BJ (cell line): ENCODE measurements at regions not wholly inside any gene's neighbourhood (a gene's known extent, or its start where the extent isn't known, plus 50 kb on each side); places are given as distances from the start of the nearest gene placed in this dataset.
A peak's percentile ranks its signal among the peaks of the same experiment; 100 is the strongest.

Experiments used
- CTCF ChIA-PET: fragments of 350-600 bp; formaldehyde crosslinking; extraction: SDS; loops from one replicate; lab custom pipeline; 2021; ENCODE audit warnings: antibody characterized with exemption, inconsistent platforms; lab: Yijun Ruan, JAX
- POLR2A ChIA-PET: fragments of 300-600 bp; sonication (Branson Sonifier 250); formaldehyde crosslinking; extraction: SDS; loops from one replicate; lab custom pipeline; 2021; ENCODE audit warnings: antibody characterized with exemption; lab: Charles Lee
- DNase-seq: peaks from one replicate; pipeline ENCODE4 v3.0.0-alpha.2; 2011; ENCODE audit warnings: low read depth
- H3K27me3 ChIP-seq: 2 replicates; pipeline ENCODE4 v1.6.0; 2011; ENCODE audit warnings: low read length; ENCODE audit not compliant: control insufficient read depth, insufficient read depth
- H3K36me3 ChIP-seq: 2 replicates; pipeline ENCODE4 v1.5.1; 2011; ENCODE audit warnings: low read length; ENCODE audit not compliant: control insufficient read depth, insufficient read depth
- H3K4me3 ChIP-seq: 2 replicates; pipeline ENCODE4 v1.5.1; 2011; ENCODE audit warnings: low read depth, mild to moderate bottlenecking, control low read depth, low read length
- CTCF ChIP-seq: IDR thresholded peaks from 2 replicates; pipeline ENCODE4 v1.5.1; 2011; ENCODE audit warnings: low read depth, mild to moderate bottlenecking, control low read depth, inconsistent platforms, low read length, moderate library complexity; ENCODE audit not compliant: insufficient read depth

- no peak for TF ChIP-seq CTCF
- Histone ChIP-seq H3K27me3 (no peaks in the 10 kb centered on the region), H3K36me3 (no peaks in the 10 kb centered on the region), H3K4me3 (no peak overlapping the region)
- no peak for DNase-seq
- ChIA-PET CTCF (interaction anchor here (0.6 kb wide), 1 partner anchor 298 kb away, joined by 3 read pairs; no protein-coding TSS in a partner anchor), POLR2A (no interaction called here)
Observed at GRCh38 chrX:100120956-100121355, 289.1 kb downstream of the PCDH19 start.

GRCh38 chrX:100098660-100099375 is 311.3 kb downstream of the PCDH19 start:
- Histone ChIP-seq H3K36me3 (no peaks in the 10 kb centered on the region), H3K27me3 (no peaks in the 10 kb centered on the region), H3K4me3 (no peak overlapping the region)
- ChIA-PET CTCF (no interaction called here), POLR2A (no interaction called here)
- peak; percentile 12 for DNase-seq
- 0 out of 2 replicates have a peak, but pooled peaks have one; percentile 6 for TF ChIP-seq CTCF

GRCh38 chrX:100090931-100091330 is 319.1 kb downstream of the PCDH19 start:
- H3K27me3 ChIP-seq, result no peaks in the 10 kb centered on the region
- H3K4me3 ChIP-seq, result no peak overlapping the region
- DNase-seq, result peak; percentile 35
- ChIA-PET CTCF (interaction anchor here (1.2 kb wide), 1 partner anchor 13 kb away, joined by 3 read pairs; no protein-coding TSS in a partner anchor), POLR2A (no interaction called here)
- no peaks in the 10 kb centered on the region for H3K36me3 ChIP-seq
- no peak for TF ChIP-seq CTCF

- Histone ChIP-seq H3K27me3 (no peaks in the 10 kb centered on the region), H3K4me3 (no peak overlapping the region), H3K36me3 (no peaks in the 10 kb centered on the region)
- ChIA-PET CTCF (interaction anchor here (1.2 kb wide), 1 partner anchor 14 kb away, joined by 3 read pairs; no protein-coding TSS in a partner anchor), POLR2A (no interaction called here)
- no peak for DNase-seq
- TF ChIP-seq CTCF, result no peak
Observed at GRCh38 chrX:100089724-100090123, 320.3 kb downstream of the PCDH19 start.

- ChIA-PET CTCF (no interaction called here), POLR2A (no interaction called here)
- DNase-seq, result peak; percentile 13
- no peaks in the 10 kb centered on the region for H3K36me3 ChIP-seq
- H3K4me3 ChIP-seq, result no peak overlapping the region
- no peaks in the 10 kb centered on the region for H3K27me3 ChIP-seq
- no peak for TF ChIP-seq CTCF
Observed at GRCh38 chrX:100085846-100086245, 324.2 kb downstream of the PCDH19 start.
